Thyroid gland (tissue), 4 donors: ENCODE measurements at regions not wholly inside any gene's neighbourhood (a gene's known extent, or its start where the extent isn't known, plus 50 kb on each side); places are given as distances from the start of the nearest gene placed in this dataset.
"Not testable (repeated sequence)": the region's sequence is repeated elsewhere in the genome, so short reads cannot be mapped to it uniquely, and the experiment has no call there.

Source experiments
- POLR2A ChIP-seq, 2 donors: fragments of 450-650 bp; IDR thresholded peaks; one replicate each; pipeline ENCODE4 v1.6.1; 2017; ENCODE audit warnings: antibody characterized with exemption in 2 of 2, mild to moderate bottlenecking in 2 of 2, moderate library complexity in 1 of 2
- TF ChIP-seq, protein P1 (sequence below), 6 experiments: fragments of 200-600 bp in 3 of 6; fragments of 450-650 bp in 3 of 6; sonication (generic) in 3 of 6; IDR thresholded peaks; one replicate each; pipeline ENCODE4 v1.5.1; 2016 to 2019; ENCODE audit warnings: antibody characterized with exemption in 6 of 6, mild to moderate bottlenecking in 2 of 6, inconsistent platforms in 1 of 6, moderate library complexity in 1 of 6

DNA sequence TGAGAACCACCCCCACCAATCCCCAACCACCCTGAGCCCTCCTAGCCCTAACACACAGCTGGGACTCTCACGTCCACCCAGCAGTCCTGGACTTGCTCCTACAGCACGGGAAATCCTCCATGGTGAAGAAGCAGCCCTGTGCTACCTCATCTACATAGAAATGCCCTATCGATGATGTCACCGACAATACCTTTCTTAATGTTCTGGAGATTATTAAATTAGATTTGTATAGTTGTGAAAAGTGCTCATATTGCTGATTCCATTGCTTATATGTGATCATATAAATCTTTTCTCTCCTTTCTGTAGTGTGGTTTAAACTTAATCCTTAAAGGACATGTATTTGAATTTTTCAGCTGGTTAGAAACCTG is 97.1 kb downstream of the PPIAL4G start:
- TF ChIP-seq, protein P1, sequence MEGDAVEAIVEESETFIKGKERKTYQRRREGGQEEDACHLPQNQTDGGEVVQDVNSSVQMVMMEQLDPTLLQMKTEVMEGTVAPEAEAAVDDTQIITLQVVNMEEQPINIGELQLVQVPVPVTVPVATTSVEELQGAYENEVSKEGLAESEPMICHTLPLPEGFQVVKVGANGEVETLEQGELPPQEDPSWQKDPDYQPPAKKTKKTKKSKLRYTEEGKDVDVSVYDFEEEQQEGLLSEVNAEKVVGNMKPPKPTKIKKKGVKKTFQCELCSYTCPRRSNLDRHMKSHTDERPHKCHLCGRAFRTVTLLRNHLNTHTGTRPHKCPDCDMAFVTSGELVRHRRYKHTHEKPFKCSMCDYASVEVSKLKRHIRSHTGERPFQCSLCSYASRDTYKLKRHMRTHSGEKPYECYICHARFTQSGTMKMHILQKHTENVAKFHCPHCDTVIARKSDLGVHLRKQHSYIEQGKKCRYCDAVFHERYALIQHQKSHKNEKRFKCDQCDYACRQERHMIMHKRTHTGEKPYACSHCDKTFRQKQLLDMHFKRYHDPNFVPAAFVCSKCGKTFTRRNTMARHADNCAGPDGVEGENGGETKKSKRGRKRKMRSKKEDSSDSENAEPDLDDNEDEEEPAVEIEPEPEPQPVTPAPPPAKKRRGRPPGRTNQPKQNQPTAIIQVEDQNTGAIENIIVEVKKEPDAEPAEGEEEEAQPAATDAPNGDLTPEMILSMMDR (IDR thresholded peaks at IDR 0.05), result not testable (repeated sequence)
- TF ChIP-seq POLR2A (IDR thresholded peaks at IDR 0.05), result not testable (repeated sequence)
